GM12892 (cell line): ENCODE measurements at regions not wholly inside any gene's neighbourhood (a gene's known extent, or its start where the extent isn't known, plus 50 kb on each side); places are given as distances from the start of the nearest gene placed in this dataset.

Source experiments
- DNase-seq: peaks from one replicate; pipeline ENCODE4 v3.0.0; 2011; ENCODE audit not compliant: insufficient read length
- FAIRE-seq: peaks from 2 replicates; lab custom pipeline; 2011; peaks lifted over from hg19 to GRCh38; lab: Jason Lieb, UNC
- POLR2A ChIP-seq: IDR thresholded peaks from 2 replicates; pipeline ENCODE4 v1.6.1; 2011; ENCODE audit warnings: low read depth, low read length, control low read depth
- POLR2AphosphoS5 ChIP-seq: IDR thresholded peaks from 2 replicates; pipeline ENCODE4 v1.6.1; 2011; ENCODE audit warnings: low read depth, low read length, control low read depth
- TAF1 ChIP-seq: IDR thresholded peaks from 2 replicates; pipeline ENCODE4 v1.6.1; 2011; ENCODE audit warnings: low read depth, mild to moderate bottlenecking, control low read depth, low read length, borderline replicate concordance

- no peak for DNase-seq
Observed at GRCh38 chr2:196399722-196400691, 228.6 kb upstream of the STK17B start.

GRCh38 chr2:196403471-196403870 is 232.1 kb upstream of the STK17B start:
- DNase-seq = no peak
- TF ChIP-seq POLR2A (no peak), POLR2AphosphoS5 (no peak), TAF1 (no peak)
- FAIRE-seq = no peak

More at GRCh38 chr2:196399722-196400691, 228.6 kb upstream of the STK17B start:
- no peak for FAIRE-seq
- TF ChIP-seq POLR2A (no peak), POLR2AphosphoS5 (no peak), TAF1 (no peak)

- TF ChIP-seq POLR2A (no peak), POLR2AphosphoS5 (no peak), TAF1 (no peak)
- no peak for FAIRE-seq
- DNase-seq = no peak
Observed at GRCh38 chr2:196404276-196404675, 232.9 kb upstream of the STK17B start.

GRCh38 chr2:196407675-196408264 is 231.7 kb upstream of the CCDC150 start:
- TF ChIP-seq POLR2AphosphoS5 = no peak
- TF ChIP-seq POLR2A = no peak
- TF ChIP-seq TAF1 = no peak
- FAIRE-seq = no peak
- DNase-seq = no peak

GRCh38 chr2:196409376-196409775 is 230.1 kb upstream of the CCDC150 start:
- FAIRE-seq (no peak), DNase-seq (no peak)
- no peak for TF ChIP-seq POLR2A
- no peak for TF ChIP-seq TAF1
- TF ChIP-seq POLR2AphosphoS5 = no peak

- DNase-seq = no peak
- no peak for FAIRE-seq
- TF ChIP-seq TAF1 (no peak), POLR2A (no peak), POLR2AphosphoS5 (no peak)
Observed at GRCh38 chr2:196410008-196410407, 229.5 kb upstream of the CCDC150 start.

- TF ChIP-seq POLR2AphosphoS5 (no peak), POLR2A (peak; percentile 20; the same call in 1 of the 2 replicates)
- peak; percentile 87 for FAIRE-seq
- DNase-seq = no peak
Observed at GRCh38 chr2:196413821-196414274, 225.7 kb upstream of the CCDC150 start.

GRCh38 chr2:196415384-196415783 is 224.1 kb upstream of the CCDC150 start:
- TF ChIP-seq TAF1 = no peak
- no peak for TF ChIP-seq POLR2A
- peak; percentile 88 for FAIRE-seq
- no peak for DNase-seq

- no peak for TF ChIP-seq POLR2AphosphoS5
- no peak for FAIRE-seq
- no peak for DNase-seq
Observed at GRCh38 chr2:196420143-196420542, 219.4 kb upstream of the CCDC150 start.

GRCh38 chr2:196421880-196422279 is 217.6 kb upstream of the CCDC150 start:
- DNase-seq (no peak), FAIRE-seq (no peak)
- TF ChIP-seq POLR2AphosphoS5 (no peak), TAF1 (no peak), POLR2A (no peak)

GRCh38 chr2:196422361-196422760 is 217.2 kb upstream of the CCDC150 start:
- DNase-seq = no peak
- no peak for FAIRE-seq
- TF ChIP-seq TAF1 (no peak), POLR2A (no peak), POLR2AphosphoS5 (no peak)

- DNase-seq (no peak), FAIRE-seq (no peak)
- TF ChIP-seq POLR2AphosphoS5 = no peak
- TF ChIP-seq TAF1 = no peak
- TF ChIP-seq POLR2A = no peak
Observed at GRCh38 chr2:196426122-196426521, 213.4 kb upstream of the CCDC150 start.
